ENCODE measurements at regions not wholly inside any gene's neighbourhood (a gene's known extent, or its start where the extent isn't known, plus 50 kb on each side); places are given as distances from the start of the nearest gene placed in this dataset.

- TF ChIP-seq CTCF (conservative IDR thresholded peaks at IDR 0.05 in 1 of 2, IDR thresholded peaks at IDR 0.05 in 1 of 2; ENCODE audit: low read depth in 1 of 2, low read length in 2 of 2) (no peak), EZH2 (IDR thresholded peaks at IDR 0.05; ENCODE audit: low read length, missing control alignments) (no peak)
Observed at GRCh38 chr2:41621563-41621962, 426.3 kb upstream of the PKDCC start.

Data from fibroblast of lung (primary cell).